ENCODE measurements at regions not wholly inside any gene's neighbourhood (a gene's known extent, or its start where the extent isn't known, plus 50 kb on each side); places are given as distances from the start of the nearest gene placed in this dataset.
A peak's percentile ranks its signal among the peaks of the same experiment; 100 is the strongest.

- intact Hi-C loops (cut with micrococcal nuclease; ENCODE audit: unreplicated experiment) = no loop called here
- DNase-seq = no peak
- no peaks in the 10 kb centered on the region for H3K36me3 ChIP-seq (ENCODE audit: control insufficient read depth, insufficient read depth, low read length)
- no peak overlapping the region for H3K4me3 ChIP-seq (ENCODE audit: low read depth, low read length)
- BruUV-seq (replicated peaks) = no TSS peak
- H3K27me3 ChIP-seq (replicated peaks; ENCODE audit: control insufficient read depth, insufficient read depth, low read length) = no peaks in the 10 kb centered on the region
- CTCF ChIA-PET = interaction anchor here (0.6 kb wide), 1 partner anchor 665 kb away, joined by 4 read pairs; no protein-coding TSS in a partner anchor
- Mint-ChIP-seq H3K36me3 (ENCODE audit: insufficient read depth, unreplicated experiment) (no peaks in the 10 kb centered on the region), H3K27me3 (ENCODE audit: insufficient read depth, unreplicated experiment) (no peaks in the 10 kb centered on the region), H3K4me1 (ENCODE audit: low read depth, unreplicated experiment) (peaks cover 24% of the 10 kb centered on the region), H3K9me3 (ENCODE audit: unreplicated experiment) (no peaks in the 10 kb centered on the region), H3K4me3 (ENCODE audit: unreplicated experiment) (no peak overlapping the region), H3K27ac (ENCODE audit: unreplicated experiment) (no peak overlapping the region)
- H3K4me1 ChIP-seq = peaks cover 13% of the 10 kb centered on the region
- POLR2A ChIA-PET = no interaction called here
- no peak for TF ChIP-seq CTCF (IDR thresholded peaks at IDR 0.05; ENCODE audit: insufficient read depth in 1 of 2, low read depth in 1 of 2, low read length in 1 of 2, severe bottlenecking in 1 of 2, unreplicated experiment in 1 of 2)
- no peaks in the 10 kb centered on the region for H3K9me3 ChIP-seq
Observed at GRCh38 chr12:19967431-19967830, 400.9 kb upstream of the PDE3A start.

GRCh38 chr12:19970116-19970515 lies 398.2 kb upstream of the PDE3A start:
- DNase-seq = no peak
- no peaks in the 10 kb centered on the region for H3K9me3 Mint-ChIP-seq (ENCODE audit: unreplicated experiment)
- no peaks in the 10 kb centered on the region for H3K27me3 ChIP-seq (replicated peaks; ENCODE audit: control insufficient read depth, insufficient read depth, low read length)
- no peaks in the 10 kb centered on the region for H3K36me3 Mint-ChIP-seq (ENCODE audit: insufficient read depth, unreplicated experiment)
- no peaks in the 10 kb centered on the region for H3K36me3 ChIP-seq (ENCODE audit: control insufficient read depth, insufficient read depth, low read length)
- no peak overlapping the region for H3K27ac Mint-ChIP-seq (ENCODE audit: unreplicated experiment)
- no TSS peak for BruUV-seq (replicated peaks)
- H3K4me3 Mint-ChIP-seq (ENCODE audit: unreplicated experiment) = no peak overlapping the region
- H3K4me1 Mint-ChIP-seq (ENCODE audit: low read depth, unreplicated experiment) = peaks cover 25% of the 10 kb centered on the region
- H3K27me3 Mint-ChIP-seq (ENCODE audit: insufficient read depth, unreplicated experiment) = no peaks in the 10 kb centered on the region
- intact Hi-C loops (cut with micrococcal nuclease; ENCODE audit: unreplicated experiment) = loop anchor here (2.0 to 5.0 kb wide), 4 partner anchors 55 to 222 kb away; no protein-coding TSS in a partner anchor
- H3K4me3 ChIP-seq (ENCODE audit: low read depth, low read length) = no peak overlapping the region
- H3K9me3 ChIP-seq = no peaks in the 10 kb centered on the region
- TF ChIP-seq CTCF (IDR thresholded peaks at IDR 0.05; ENCODE audit: insufficient read depth in 1 of 2, low read depth in 1 of 2, low read length in 1 of 2, severe bottlenecking in 1 of 2, unreplicated experiment in 1 of 2) = no peak
- ChIA-PET CTCF (no interaction called here), POLR2A (interaction anchor here (0.7 kb wide), 1 partner anchor 762 kb away, joined by 4 read pairs; no protein-coding TSS in a partner anchor)
- peaks cover 13% of the 10 kb centered on the region for H3K4me1 ChIP-seq

GRCh38 chr12:19970821-19971220 lies 397.5 kb upstream of the PDE3A start:
- ChIA-PET CTCF (interaction anchor here (1.0 kb wide), 1 partner anchor 11 kb away, joined by 5 read pairs; no protein-coding TSS in a partner anchor), POLR2A (no interaction called here)
- Histone ChIP-seq H3K4me1 (peaks cover 13% of the 10 kb centered on the region), H3K4me3 (ENCODE audit: low read depth, low read length) (no peak overlapping the region), H3K36me3 (ENCODE audit: control insufficient read depth, insufficient read depth, low read length) (no peaks in the 10 kb centered on the region), H3K27me3 (replicated peaks; ENCODE audit: control insufficient read depth, insufficient read depth, low read length) (no peaks in the 10 kb centered on the region), H3K9me3 (no peaks in the 10 kb centered on the region)
- no peak for DNase-seq
- no peaks in the 10 kb centered on the region for H3K36me3 Mint-ChIP-seq (ENCODE audit: insufficient read depth, unreplicated experiment)
- peaks cover 25% of the 10 kb centered on the region for H3K4me1 Mint-ChIP-seq (ENCODE audit: low read depth, unreplicated experiment)
- intact Hi-C loops (cut with micrococcal nuclease; ENCODE audit: unreplicated experiment) = loop anchor here (1.0 to 5.0 kb wide), 6 partner anchors 11 to 221 kb away; no protein-coding TSS in a partner anchor
- H3K27me3 Mint-ChIP-seq (ENCODE audit: insufficient read depth, unreplicated experiment) = no peaks in the 10 kb centered on the region
- H3K27ac Mint-ChIP-seq (ENCODE audit: unreplicated experiment) = peak overlapping the region; percentile 79
- no peak overlapping the region for H3K4me3 Mint-ChIP-seq (ENCODE audit: unreplicated experiment)
- TF ChIP-seq CTCF (IDR thresholded peaks at IDR 0.05; ENCODE audit: insufficient read depth in 1 of 2, low read depth in 1 of 2, low read length in 1 of 2, severe bottlenecking in 1 of 2, unreplicated experiment in 1 of 2) = no peak
- H3K9me3 Mint-ChIP-seq (ENCODE audit: unreplicated experiment) = no peaks in the 10 kb centered on the region
- TSS peak; percentile 38 for BruUV-seq (replicated peaks)
